Breast epithelium (tissue), 4 donors: ENCODE measurements at regions not wholly inside any gene's neighbourhood (a gene's known extent, or its start where the extent isn't known, plus 50 kb on each side); places are given as distances from the start of the nearest gene placed in this dataset.

ENCODE experiments used
- DNase-seq, 2 donors: peaks; one replicate each; pipeline ENCODE4 v3.0.0-alpha.2; 2019; ENCODE audit warnings: low spot score in 2 of 2
- H3K27ac ChIP-seq, 2 donors: fragments of 200-600 bp; sonication (generic) in 1 of 2; one replicate each; pipeline ENCODE4 v1.5.1; 2016 to 2019; ENCODE audit warnings: mild to moderate bottlenecking in 1 of 2
- H3K27me3 ChIP-seq, 2 donors: fragments of 200-600 bp; sonication (generic) in 1 of 2; one replicate each; pipeline versions ENCODE4 v1.5.1 to v1.6.0; 2017 to 2019; ENCODE audit warnings: control low read depth in 1 of 2, mild to moderate bottlenecking in 1 of 2
- H3K36me3 ChIP-seq: fragments of 200-600 bp; one replicate; pipeline ENCODE4 v1.5.1; 2019
- H3K4me1 ChIP-seq, 2 donors: fragments of 200-600 bp; sonication (generic); one replicate each; pipeline ENCODE4 v1.5.1; 2016 to 2019; ENCODE audit warnings: control low read depth in 1 of 2
- H3K4me3 ChIP-seq, 3 donors: fragments of 200-600 bp; sonication (generic); 1 replicate in 2 of 3; 2 replicates in 1 of 3; pipeline ENCODE4 v1.5.1; 2016 to 2019; ENCODE audit warnings: mild to moderate bottlenecking in 3 of 3, moderate library complexity in 2 of 3
- H3K9me3 ChIP-seq, 2 donors: fragments of 200-600 bp; sonication (generic) in 1 of 2; one replicate each; pipeline ENCODE4 v1.5.1; 2016 to 2019; ENCODE audit warnings: control low read depth in 1 of 2
- POLR2A ChIP-seq: fragments of 450-650 bp; IDR thresholded peaks from one replicate; pipeline ENCODE4 v1.6.1; 2016; ENCODE audit warnings: antibody characterized with exemption, mild to moderate bottlenecking, moderate library complexity
- POLR2AphosphoS5 ChIP-seq, 3 donors: sonication (generic); formaldehyde crosslinking; IDR thresholded peaks; one replicate each; pipeline ENCODE4 v1.6.1; 2017; ENCODE audit warnings: antibody characterized with exemption in 3 of 3
- intact Hi-C: fragments of 100-400 bp; cut with DNase I; formaldehyde crosslinking; loops from one replicate; pipeline ENCODE4 v1.15.1; 2023; ENCODE audit warnings: low total_unique reads
- TF ChIP-seq, protein P1 (sequence below), 3 donors: fragments of 450-650 bp; IDR thresholded peaks; one replicate each; pipeline ENCODE4 v1.5.1; 2016 to 2017; ENCODE audit warnings: antibody characterized with exemption in 3 of 3, mild to moderate bottlenecking in 3 of 3, moderate library complexity in 3 of 3

DNA sequence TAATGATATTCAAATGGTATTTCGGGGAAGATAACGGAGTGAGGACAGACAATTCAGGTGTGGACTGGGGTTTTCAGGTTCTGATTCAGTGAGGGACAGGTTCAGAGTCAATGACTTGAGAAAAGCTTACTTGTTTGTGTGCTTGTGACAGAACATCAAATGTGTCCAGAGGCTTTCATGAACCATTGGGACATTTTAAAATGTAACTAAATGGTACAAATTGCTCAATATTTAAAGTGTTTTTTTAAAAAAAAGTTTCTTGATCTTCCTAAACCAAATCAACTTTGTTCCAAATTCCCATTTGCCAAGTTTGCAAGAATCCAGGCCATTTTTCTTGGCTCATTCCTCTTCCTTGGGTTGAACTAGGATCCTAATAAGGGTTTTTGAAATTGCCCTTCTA, 59.4 kb upstream of the BZW1 start:
- intact Hi-C loops = no loop called here
- Histone ChIP-seq H3K4me3 (no peak overlapping the region), H3K27ac (peak overlapping the region in 1 of 2 donors; percentile 50), H3K4me1 (no peaks in the 10 kb centered on the region), H3K27me3 (no peaks in the 10 kb centered on the region), H3K36me3 (no peaks in the 10 kb centered on the region), H3K9me3 (no peaks in the 10 kb centered on the region)
- DNase-seq = no peak
- TF ChIP-seq POLR2A = no peak

DNA sequence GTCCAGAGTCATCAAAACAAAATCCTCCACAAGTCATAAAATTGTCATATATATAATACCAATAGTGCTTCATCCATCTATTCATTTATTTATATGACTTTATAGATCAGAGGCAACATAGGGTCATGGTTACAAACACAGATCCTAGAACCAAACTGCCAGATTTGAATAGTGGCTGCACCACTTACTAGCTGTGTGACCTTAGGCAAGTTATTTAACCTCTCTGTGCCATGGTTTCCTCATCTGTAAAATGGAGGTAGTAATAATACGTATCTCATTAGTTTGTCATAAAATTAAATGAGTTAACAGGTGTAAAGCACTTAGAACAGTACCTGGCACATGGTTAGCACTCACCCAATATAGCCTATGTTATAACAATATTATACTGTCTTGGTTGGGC, 58.9 kb upstream of the BZW1 start:
- intact Hi-C loops = no loop called here
- no peaks in the 10 kb centered on the region for H3K9me3 ChIP-seq
- H3K4me3 ChIP-seq = no peak overlapping the region
- H3K27me3 ChIP-seq = no peaks in the 10 kb centered on the region
- H3K36me3 ChIP-seq = no peaks in the 10 kb centered on the region
- TF ChIP-seq, protein P1, sequence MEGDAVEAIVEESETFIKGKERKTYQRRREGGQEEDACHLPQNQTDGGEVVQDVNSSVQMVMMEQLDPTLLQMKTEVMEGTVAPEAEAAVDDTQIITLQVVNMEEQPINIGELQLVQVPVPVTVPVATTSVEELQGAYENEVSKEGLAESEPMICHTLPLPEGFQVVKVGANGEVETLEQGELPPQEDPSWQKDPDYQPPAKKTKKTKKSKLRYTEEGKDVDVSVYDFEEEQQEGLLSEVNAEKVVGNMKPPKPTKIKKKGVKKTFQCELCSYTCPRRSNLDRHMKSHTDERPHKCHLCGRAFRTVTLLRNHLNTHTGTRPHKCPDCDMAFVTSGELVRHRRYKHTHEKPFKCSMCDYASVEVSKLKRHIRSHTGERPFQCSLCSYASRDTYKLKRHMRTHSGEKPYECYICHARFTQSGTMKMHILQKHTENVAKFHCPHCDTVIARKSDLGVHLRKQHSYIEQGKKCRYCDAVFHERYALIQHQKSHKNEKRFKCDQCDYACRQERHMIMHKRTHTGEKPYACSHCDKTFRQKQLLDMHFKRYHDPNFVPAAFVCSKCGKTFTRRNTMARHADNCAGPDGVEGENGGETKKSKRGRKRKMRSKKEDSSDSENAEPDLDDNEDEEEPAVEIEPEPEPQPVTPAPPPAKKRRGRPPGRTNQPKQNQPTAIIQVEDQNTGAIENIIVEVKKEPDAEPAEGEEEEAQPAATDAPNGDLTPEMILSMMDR (IDR thresholded peaks at IDR 0.05) = no peak
- TF ChIP-seq POLR2AphosphoS5 (IDR thresholded peaks at IDR 0.05) = no peak
- H3K27ac ChIP-seq = no peak overlapping the region
- no peak for DNase-seq
- no peaks in the 10 kb centered on the region for H3K4me1 ChIP-seq

DNA sequence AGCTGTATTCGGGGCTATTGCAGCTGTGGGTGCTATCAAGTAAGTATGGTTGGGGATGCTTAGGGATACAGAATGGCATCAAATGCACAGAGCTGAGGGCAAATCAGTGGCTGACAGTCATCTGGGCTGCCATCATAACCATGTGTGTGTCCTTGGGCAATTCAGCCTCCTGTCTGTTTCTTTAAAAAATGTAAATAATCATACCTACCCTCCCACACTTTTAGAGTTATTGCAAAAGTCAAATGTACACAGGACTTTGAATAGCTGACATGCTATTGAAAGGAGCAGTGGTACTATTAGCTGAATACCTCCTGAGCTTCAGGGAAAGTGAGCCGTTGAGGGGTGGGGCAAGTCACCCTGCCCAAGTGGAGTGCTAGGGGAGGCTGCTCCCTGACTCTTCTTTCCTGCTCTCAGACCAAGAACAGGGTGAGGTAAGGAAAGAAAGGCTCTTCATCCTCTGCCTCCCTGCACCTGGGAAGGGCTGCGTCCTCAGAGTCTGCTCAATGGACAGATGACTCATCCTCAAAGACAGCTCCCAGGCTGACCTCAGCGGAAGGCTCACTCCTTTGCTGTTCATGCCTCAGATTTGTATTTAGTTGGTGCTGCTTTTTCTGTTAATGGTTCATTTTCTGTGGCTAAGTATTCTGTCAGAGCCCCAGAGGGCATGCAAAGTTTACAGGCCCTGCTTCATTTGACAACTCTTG, 54.9 kb upstream of the BZW1 start:
- TF ChIP-seq, protein P1 (IDR thresholded peaks at IDR 0.05) = no peak
- TF ChIP-seq POLR2AphosphoS5 (IDR thresholded peaks at IDR 0.05) (no peak), POLR2A (no peak)
- H3K4me3 ChIP-seq = no peak overlapping the region
- no peak for DNase-seq
- H3K36me3 ChIP-seq = no peaks in the 10 kb centered on the region
- H3K27ac ChIP-seq = peak overlapping the region; percentile 26 to 70
- H3K9me3 ChIP-seq = no peaks in the 10 kb centered on the region
- no peaks in the 10 kb centered on the region for H3K27me3 ChIP-seq
- no peaks in the 10 kb centered on the region for H3K4me1 ChIP-seq
- intact Hi-C loops = no loop called here

GRCh38 chr2:200757399-200757798, 54.3 kb upstream of the BZW1 start:
- Histone ChIP-seq H3K27ac (peak overlapping the region; percentile 19 to 70), H3K27me3 (no peaks in the 10 kb centered on the region), H3K36me3 (no peaks in the 10 kb centered on the region), H3K9me3 (no peaks in the 10 kb centered on the region), H3K4me1 (no peaks in the 10 kb centered on the region), H3K4me3 (no peak overlapping the region)
- DNase-seq = no peak
- intact Hi-C loops = no loop called here
- TF ChIP-seq POLR2A (no peak), POLR2AphosphoS5 (IDR thresholded peaks at IDR 0.05) (no peak)
- TF ChIP-seq, protein P1 (IDR thresholded peaks at IDR 0.05) = no peak

DNA sequence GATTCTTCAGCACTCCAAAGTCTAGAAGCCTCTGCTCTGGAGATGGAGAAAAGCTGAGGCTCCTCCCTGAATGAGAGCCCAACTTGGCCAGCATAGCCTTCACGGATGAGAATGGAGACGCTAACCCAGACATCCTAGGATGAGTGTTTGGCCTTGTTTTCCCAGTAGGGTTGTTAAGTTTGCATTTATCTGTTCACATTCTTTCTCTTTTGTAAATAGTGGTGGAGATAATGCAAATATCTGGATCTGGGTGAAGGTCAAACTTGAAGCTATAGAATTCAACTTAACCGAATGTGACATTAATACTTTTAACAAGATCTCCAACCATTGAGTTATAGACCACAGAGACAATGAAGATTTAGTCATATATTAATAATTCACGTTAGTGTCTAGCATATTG, 53.4 kb upstream of the BZW1 start:
- Histone ChIP-seq H3K27me3 (no peaks in the 10 kb centered on the region), H3K4me3 (no peak overlapping the region), H3K27ac (peak overlapping the region in 1 of 2 donors; percentile 19), H3K9me3 (no peaks in the 10 kb centered on the region), H3K4me1 (no peaks in the 10 kb centered on the region), H3K36me3 (no peaks in the 10 kb centered on the region)
- intact Hi-C loops = no loop called here
- DNase-seq = no peak
- TF ChIP-seq POLR2AphosphoS5 (IDR thresholded peaks at IDR 0.05) (no peak), POLR2A (no peak)
- TF ChIP-seq, protein P1 (IDR thresholded peaks at IDR 0.05) = no peak
